NCI-H146 treated with DMSO at 0.1 percent for 48 hours (cell line): ENCODE measurements at regions not wholly inside any gene's neighbourhood (a gene's known extent, or its start where the extent isn't known, plus 50 kb on each side); places are given as distances from the start of the nearest gene placed in this dataset.
"Not testable (repeated sequence)": the region's sequence is repeated elsewhere in the genome, so short reads cannot be mapped to it uniquely, and the experiment has no call there.

ENCODE experiments used
- DNase-seq: peaks from one replicate; lab custom pipeline; 2025; ENCODE audit not compliant: unreplicated experiment; lab: John Stamatoyannopoulos, UW

- DNase-seq, result no peak
Measured at GRCh38 chr9:135271425-135271824, 184.0 kb downstream of the OLFM1 start.

GRCh38 chr9:135272608-135273007 is 185.1 kb downstream of the OLFM1 start:
- no peak for DNase-seq

GRCh38 chr9:135273008-135273407 is 185.5 kb downstream of the OLFM1 start:
- no peak for DNase-seq

GRCh38 chr9:135275163-135275562 is 187.7 kb downstream of the OLFM1 start:
- DNase-seq, result no peak

- DNase-seq, result no peak
Measured at GRCh38 chr9:135275571-135276289, 188.3 kb downstream of the OLFM1 start.

- DNase-seq, result no peak
Measured at GRCh38 chr9:135277219-135278201, 190.0 kb downstream of the OLFM1 start.

- no peak for DNase-seq
Measured at GRCh38 chr9:135278586-135278985, 191.1 kb downstream of the OLFM1 start.

GRCh38 chr9:135279385-135279784 is 191.9 kb downstream of the OLFM1 start:
- DNase-seq, result no peak

GRCh38 chr9:135279834-135280393 is 192.4 kb downstream of the OLFM1 start:
- DNase-seq, result no peak

GRCh38 chr9:135280666-135281065 is 193.2 kb downstream of the OLFM1 start:
- no peak for DNase-seq

GRCh38 chr9:135281151-135281550 is 193.7 kb downstream of the OLFM1 start:
- DNase-seq, result no peak

- DNase-seq, result no peak
Measured at GRCh38 chr9:135281791-135282737, 194.6 kb downstream of the OLFM1 start.

GRCh38 chr9:135282808-135283207 is 195.3 kb downstream of the OLFM1 start:
- DNase-seq, result no peak

GRCh38 chr9:135283671-135284070 is 195.9 kb upstream of the PPP1R26 start:
- DNase-seq, result no peak

GRCh38 chr9:135284386-135285134 is 195.0 kb upstream of the PPP1R26 start:
- DNase-seq, result no peak

- DNase-seq, result not testable (repeated sequence)
Measured at GRCh38 chr9:135286187-135286925, 193.2 kb upstream of the PPP1R26 start.

GRCh38 chr9:135286961-135287360 is 192.6 kb upstream of the PPP1R26 start:
- DNase-seq, result no peak

GRCh38 chr9:135287627-135288026 is 192.0 kb upstream of the PPP1R26 start:
- DNase-seq, result no peak

GRCh38 chr9:135288054-135288453 is 191.5 kb upstream of the PPP1R26 start:
- DNase-seq, result no peak
